Caco-2 (cell line): ENCODE measurements at regions not wholly inside any gene's neighbourhood (a gene's known extent, or its start where the extent isn't known, plus 50 kb on each side); places are given as distances from the start of the nearest gene placed in this dataset.

Source experiments
- BruUV-seq: library from RNA; stranded (reverse); fragments of 400-500 nt; replicated peaks from 2 replicates; lab custom pipeline; 2021; lab: Mats Ljungman, UMichigan
- CTCF ChIA-PET: fragments of 300-600 bp; sonication (Branson Sonifier 250); formaldehyde crosslinking; loops from one replicate; lab custom pipeline; 2022; ENCODE audit warnings: antibody characterized with exemption; lab: Charles Lee
- POLR2A ChIA-PET: fragments of 300-600 bp; sonication (Branson Sonifier 250); formaldehyde crosslinking; loops from one replicate; lab custom pipeline; 2022; ENCODE audit warnings: antibody characterized with exemption; lab: Charles Lee
- DNase-seq, 2 experiments: peaks; one replicate each; pipeline versions ENCODE4 v3.0.0 to v3.0.0-alpha.2; 2020 to 2022
- H3K27me3 ChIP-seq: replicated peaks from 2 replicates; pipeline ENCODE4 v1.6.0; 2011; ENCODE audit warnings: low read length; ENCODE audit not compliant: control insufficient read depth, insufficient read depth
- H3K36me3 ChIP-seq: 2 replicates; pipeline ENCODE4 v1.5.1; 2011; ENCODE audit warnings: low read length; ENCODE audit not compliant: control insufficient read depth, insufficient read depth
- H3K4me1 ChIP-seq: fragments of 250-450 bp; sonication (Bioruptor Pico); 2 replicates; pipeline ENCODE4 v1.5.1; 2020; ENCODE audit warnings: mild to moderate bottlenecking
- H3K4me3 ChIP-seq: 2 replicates; pipeline ENCODE4 v1.5.1; 2011; ENCODE audit warnings: low read depth, mild to moderate bottlenecking, control low read depth, low read length
- H3K9me3 ChIP-seq: fragments of 250-450 bp; sonication (Bioruptor Pico); 2 replicates; pipeline ENCODE4 v1.5.1; 2020; ENCODE audit warnings: mild to moderate bottlenecking, moderate library complexity
- H3K27ac Mint-ChIP-seq: one replicate; pipeline ENCODE4 v1.8.0; 2022; ENCODE audit warnings: mixed read lengths; ENCODE audit not compliant: unreplicated experiment
- H3K27me3 Mint-ChIP-seq: one replicate; pipeline ENCODE4 v1.8.0; 2022; ENCODE audit warnings: mixed read lengths; ENCODE audit not compliant: insufficient read depth, unreplicated experiment
- H3K36me3 Mint-ChIP-seq: one replicate; pipeline ENCODE4 v1.8.0; 2022; ENCODE audit warnings: mild to moderate bottlenecking, mixed read lengths; ENCODE audit not compliant: insufficient read depth, unreplicated experiment
- H3K4me1 Mint-ChIP-seq: one replicate; pipeline ENCODE4 v1.8.0; 2022; ENCODE audit warnings: low read depth, mixed read lengths; ENCODE audit not compliant: unreplicated experiment
- H3K4me3 Mint-ChIP-seq: one replicate; pipeline ENCODE4 v1.8.0; 2022; ENCODE audit warnings: mild to moderate bottlenecking, moderate library complexity, mixed read lengths; ENCODE audit not compliant: unreplicated experiment
- H3K9me3 Mint-ChIP-seq: one replicate; pipeline ENCODE4 v1.8.0; 2022; ENCODE audit warnings: mixed read lengths; ENCODE audit not compliant: unreplicated experiment
- intact Hi-C: fragments of 100-400 bp; cut with micrococcal nuclease; formaldehyde crosslinking; loops from one replicate; pipeline ENCODE4 v1.10.0; 2022; ENCODE audit not compliant: unreplicated experiment
- TF ChIP-seq, protein P1 (sequence below), 2 experiments: fragments of 200-600 bp in 1 of 2; IDR thresholded peaks; 1 replicate in 1 of 2; 2 replicates in 1 of 2; pipeline versions ENCODE4 v1.5.1 to v1.8.0; 2011 to 2022; ENCODE audit warnings: antibody characterized with exemption in 1 of 2, control low read depth in 1 of 2, inconsistent platforms in 1 of 2, low read depth in 1 of 2, low read length in 1 of 2, mild to moderate bottlenecking in 1 of 2, moderate library complexity in 1 of 2; ENCODE audit not compliant: insufficient read depth in 1 of 2, severe bottlenecking in 1 of 2, unreplicated experiment in 1 of 2

DNA sequence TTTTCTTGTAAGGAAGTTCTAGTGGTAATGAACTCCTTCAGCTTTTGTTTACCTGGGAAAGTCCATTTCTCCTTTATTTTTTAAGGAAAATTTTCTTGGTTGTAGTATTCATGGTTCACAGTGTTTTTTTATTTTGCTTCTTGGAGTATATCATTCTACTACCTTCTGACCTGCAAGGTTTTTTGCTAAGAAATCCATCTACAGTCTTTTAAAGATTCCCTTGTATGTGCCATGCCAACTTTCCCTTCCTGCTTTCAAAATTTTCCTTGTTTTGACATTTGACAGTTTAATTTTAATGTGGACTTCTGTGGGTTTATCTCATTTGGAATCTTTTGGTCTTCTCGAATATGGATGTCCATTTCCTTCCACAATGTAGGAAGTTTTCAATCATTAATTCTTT, 855.6 kb downstream of the TBC1D32 start:
- no peak overlapping the region for H3K27ac Mint-ChIP-seq
- no peak for DNase-seq
- H3K9me3 Mint-ChIP-seq = peaks cover 36% of the 10 kb centered on the region
- TF ChIP-seq, protein P1, sequence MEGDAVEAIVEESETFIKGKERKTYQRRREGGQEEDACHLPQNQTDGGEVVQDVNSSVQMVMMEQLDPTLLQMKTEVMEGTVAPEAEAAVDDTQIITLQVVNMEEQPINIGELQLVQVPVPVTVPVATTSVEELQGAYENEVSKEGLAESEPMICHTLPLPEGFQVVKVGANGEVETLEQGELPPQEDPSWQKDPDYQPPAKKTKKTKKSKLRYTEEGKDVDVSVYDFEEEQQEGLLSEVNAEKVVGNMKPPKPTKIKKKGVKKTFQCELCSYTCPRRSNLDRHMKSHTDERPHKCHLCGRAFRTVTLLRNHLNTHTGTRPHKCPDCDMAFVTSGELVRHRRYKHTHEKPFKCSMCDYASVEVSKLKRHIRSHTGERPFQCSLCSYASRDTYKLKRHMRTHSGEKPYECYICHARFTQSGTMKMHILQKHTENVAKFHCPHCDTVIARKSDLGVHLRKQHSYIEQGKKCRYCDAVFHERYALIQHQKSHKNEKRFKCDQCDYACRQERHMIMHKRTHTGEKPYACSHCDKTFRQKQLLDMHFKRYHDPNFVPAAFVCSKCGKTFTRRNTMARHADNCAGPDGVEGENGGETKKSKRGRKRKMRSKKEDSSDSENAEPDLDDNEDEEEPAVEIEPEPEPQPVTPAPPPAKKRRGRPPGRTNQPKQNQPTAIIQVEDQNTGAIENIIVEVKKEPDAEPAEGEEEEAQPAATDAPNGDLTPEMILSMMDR (IDR thresholded peaks at IDR 0.05; ENCODE audit: insufficient read depth in 1 of 2, low read depth in 1 of 2, low read length in 1 of 2, severe bottlenecking in 1 of 2, unreplicated experiment in 1 of 2) = no peak
- BruUV-seq = no TSS peak
- H3K4me1 Mint-ChIP-seq = no peaks in the 10 kb centered on the region
- Histone ChIP-seq H3K36me3 (no peaks in the 10 kb centered on the region), H3K4me3 (no peak overlapping the region), H3K9me3 (no peaks in the 10 kb centered on the region), H3K27me3 (no peaks in the 10 kb centered on the region), H3K4me1 (no peaks in the 10 kb centered on the region)
- intact Hi-C loops = no loop called here
- CTCF ChIA-PET = no interaction called here
- no peaks in the 10 kb centered on the region for H3K27me3 Mint-ChIP-seq
- POLR2A ChIA-PET = no interaction called here
- no peaks in the 10 kb centered on the region for H3K36me3 Mint-ChIP-seq
- no peak overlapping the region for H3K4me3 Mint-ChIP-seq

DNA sequence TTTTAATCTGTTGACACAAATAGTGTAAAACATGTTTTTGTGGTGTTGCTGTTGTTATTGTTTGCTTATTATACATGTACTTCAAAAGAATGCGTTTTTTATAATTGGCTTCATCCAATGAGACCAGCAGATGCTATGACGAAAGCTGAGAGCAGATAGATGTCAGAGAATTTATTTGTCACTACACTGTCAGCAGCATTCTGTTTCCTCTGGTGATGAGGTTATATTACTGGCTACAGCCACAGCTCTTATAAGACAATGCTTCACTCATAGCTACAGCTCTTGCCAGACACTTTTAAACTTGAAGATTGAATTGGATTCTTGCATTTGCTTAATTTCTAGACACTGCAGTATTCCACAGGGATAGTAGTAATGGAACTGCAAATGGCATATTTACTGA, 860.5 kb downstream of the TBC1D32 start:
- ChIA-PET CTCF (no interaction called here), POLR2A (no interaction called here)
- Histone ChIP-seq H3K4me3 (no peak overlapping the region), H3K36me3 (no peaks in the 10 kb centered on the region), H3K4me1 (no peaks in the 10 kb centered on the region), H3K27me3 (no peaks in the 10 kb centered on the region), H3K9me3 (no peaks in the 10 kb centered on the region)
- H3K9me3 Mint-ChIP-seq = peaks cover 24% of the 10 kb centered on the region
- intact Hi-C loops = no loop called here
- no peaks in the 10 kb centered on the region for H3K27me3 Mint-ChIP-seq
- no peak overlapping the region for H3K27ac Mint-ChIP-seq
- no peak overlapping the region for H3K4me3 Mint-ChIP-seq
- no peak for DNase-seq
- no peaks in the 10 kb centered on the region for H3K4me1 Mint-ChIP-seq
- no peaks in the 10 kb centered on the region for H3K36me3 Mint-ChIP-seq
- BruUV-seq = no TSS peak
- TF ChIP-seq, protein P1 (IDR thresholded peaks at IDR 0.05; ENCODE audit: insufficient read depth in 1 of 2, low read depth in 1 of 2, low read length in 1 of 2, severe bottlenecking in 1 of 2, unreplicated experiment in 1 of 2) = no peak

DNA sequence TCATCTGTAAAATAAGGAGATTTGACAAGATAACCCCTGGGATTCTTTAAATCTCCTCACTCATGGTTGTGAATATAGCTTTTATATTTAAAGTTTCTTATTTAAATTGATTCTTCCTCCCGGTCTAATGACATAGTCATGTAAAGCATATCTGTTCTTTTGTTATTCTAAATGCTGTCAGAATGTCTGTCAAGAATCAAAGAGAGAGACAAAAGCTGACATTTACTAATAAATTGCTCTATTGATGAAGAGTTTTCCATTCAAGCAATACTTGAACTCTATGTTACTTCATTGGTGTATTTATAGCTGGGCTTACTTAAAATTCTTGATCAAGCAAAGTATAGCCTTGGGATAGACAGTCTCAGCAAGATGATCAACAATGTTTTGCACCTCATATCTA, 865.8 kb downstream of the TBC1D32 start:
- ChIA-PET CTCF (no interaction called here), POLR2A (no interaction called here)
- DNase-seq = no peak
- Mint-ChIP-seq H3K4me3 (no peak overlapping the region), H3K9me3 (no peaks in the 10 kb centered on the region), H3K27me3 (no peaks in the 10 kb centered on the region), H3K27ac (no peak overlapping the region), H3K36me3 (no peaks in the 10 kb centered on the region), H3K4me1 (no peaks in the 10 kb centered on the region)
- H3K36me3 ChIP-seq = no peaks in the 10 kb centered on the region
- H3K4me3 ChIP-seq = no peak overlapping the region
- intact Hi-C loops = no loop called here
- H3K4me1 ChIP-seq = no peaks in the 10 kb centered on the region
- TF ChIP-seq, protein P1 (IDR thresholded peaks at IDR 0.05; ENCODE audit: insufficient read depth in 1 of 2, low read depth in 1 of 2, low read length in 1 of 2, severe bottlenecking in 1 of 2, unreplicated experiment in 1 of 2) = no peak
- no TSS peak for BruUV-seq
- no peaks in the 10 kb centered on the region for H3K9me3 ChIP-seq
- H3K27me3 ChIP-seq = no peaks in the 10 kb centered on the region
